Liver (tissue), 8 donors: ENCODE measurements at regions not wholly inside any gene's neighbourhood (a gene's known extent, or its start where the extent isn't known, plus 50 kb on each side); places are given as distances from the start of the nearest gene placed in this dataset.

Experiments
- DNase-seq: peaks from one replicate; pipeline ENCODE4 v3.0.0-alpha.2; 2017; ENCODE audit warnings: low spot score
- H3K27ac ChIP-seq, 2 donors: one replicate each; pipeline ENCODE4 v1.7.0; 2013; ENCODE audit warnings: inconsistent platforms in 2 of 2, low read length in 2 of 2, control low read depth in 1 of 2, low read depth in 1 of 2, mild to moderate bottlenecking in 1 of 2
- H3K27me3 ChIP-seq, 4 donors: one replicate each; pipeline versions ENCODE4 v1.6.1 to v1.7.0; 2013; ENCODE audit warnings: low read length in 3 of 4, inconsistent platforms in 1 of 4, mild to moderate bottlenecking in 1 of 4, moderate library complexity in 1 of 4; ENCODE audit not compliant: control insufficient read depth in 4 of 4, insufficient read depth in 4 of 4
- H3K36me3 ChIP-seq, 4 donors: one replicate each; pipeline versions ENCODE4 v1.6.1 to v1.7.0; 2013; ENCODE audit warnings: low read length in 3 of 4, mild to moderate bottlenecking in 3 of 4, low read depth in 1 of 4, moderate library complexity in 1 of 4; ENCODE audit not compliant: control insufficient read depth in 4 of 4, insufficient read depth in 3 of 4
- H3K4me1 ChIP-seq, 4 donors: one replicate each; pipeline versions ENCODE4 v1.6.1 to v1.7.0; 2013; ENCODE audit warnings: low read length in 3 of 4, mild to moderate bottlenecking in 3 of 4, moderate library complexity in 1 of 4; ENCODE audit not compliant: control insufficient read depth in 4 of 4, insufficient read depth in 4 of 4
- H3K4me3 ChIP-seq, 3 donors: one replicate each; pipeline versions ENCODE4 v1.6.1 to v1.7.0; 2013; ENCODE audit warnings: low read length in 3 of 3, control low read depth in 1 of 3, low read depth in 1 of 3, mild to moderate bottlenecking in 1 of 3
- H3K9ac ChIP-seq, 2 donors: one replicate each; pipeline ENCODE4 v1.7.0; 2013; ENCODE audit warnings: low read length in 2 of 2, mild to moderate bottlenecking in 2 of 2, moderate library complexity in 2 of 2, control low read depth in 1 of 2, low read depth in 1 of 2
- H3K9me3 ChIP-seq, 4 donors: one replicate each; pipeline versions ENCODE4 v1.6.1 to v1.7.0; 2013; ENCODE audit warnings: low read length in 3 of 4; ENCODE audit not compliant: control insufficient read depth in 4 of 4
- ATF3 ChIP-seq: IDR thresholded peaks from 2 replicates; pipeline ENCODE4 v1.6.1; 2016; ENCODE audit warnings: antibody characterized with exemption
- CTCF ChIP-seq: fragments of 150-350 bp; IDR thresholded peaks from 2 replicates; pipeline ENCODE4 v1.5.1; 2017; ENCODE audit warnings: improper control_type of control experiment, low read depth, low read length; ENCODE audit not compliant: missing input control
- EGR1 ChIP-seq, 2 donors: IDR thresholded peaks; 2 replicates each; pipeline ENCODE4 v1.6.1; 2016 to 2018; ENCODE audit warnings: antibody characterized with exemption in 2 of 2, low read depth in 2 of 2
- FOXA1 ChIP-seq: IDR thresholded peaks from 2 replicates; pipeline ENCODE4 v1.6.1; 2016; ENCODE audit warnings: antibody characterized with exemption
- FOXA2 ChIP-seq: IDR thresholded peaks from 2 replicates; pipeline ENCODE4 v1.6.1; 2016; ENCODE audit warnings: antibody characterized with exemption
- GABPA ChIP-seq, 2 donors: IDR thresholded peaks in 1 of 2; conservative IDR thresholded peaks in 1 of 2; 2 replicates each; pipeline ENCODE4 v1.6.1; 2016; ENCODE audit warnings: antibody characterized with exemption in 2 of 2, mild to moderate bottlenecking in 1 of 2, moderate library complexity in 1 of 2
- HNF4A ChIP-seq, 2 donors: conservative IDR thresholded peaks; 2 replicates each; pipeline ENCODE4 v1.6.1; 2016; ENCODE audit warnings: antibody characterized with exemption in 2 of 2, mild to moderate bottlenecking in 2 of 2
- HNF4G ChIP-seq: IDR thresholded peaks from 2 replicates; pipeline ENCODE4 v1.6.1; 2016; ENCODE audit warnings: antibody characterized with exemption
- JUND ChIP-seq, 2 donors: IDR thresholded peaks; 2 replicates each; pipeline ENCODE4 v1.6.1; 2016; ENCODE audit warnings: antibody characterized with exemption in 2 of 2
- MAX ChIP-seq: IDR thresholded peaks from 2 replicates; pipeline ENCODE4 v1.6.1; 2016; ENCODE audit warnings: antibody characterized with exemption
- NR2F2 ChIP-seq: IDR thresholded peaks from 2 replicates; pipeline ENCODE4 v1.6.1; 2016; ENCODE audit warnings: antibody characterized with exemption
- RAD21 ChIP-seq, 2 donors: IDR thresholded peaks; 2 replicates each; pipeline ENCODE4 v1.6.1; 2016; ENCODE audit warnings: antibody characterized with exemption in 2 of 2, mild to moderate bottlenecking in 2 of 2
- REST ChIP-seq: IDR thresholded peaks from 2 replicates; pipeline ENCODE4 v1.6.1; 2016; ENCODE audit warnings: antibody characterized with exemption, mild to moderate bottlenecking
- RXRA ChIP-seq, 2 donors: IDR thresholded peaks; 2 replicates each; pipeline ENCODE4 v1.6.1; 2017 to 2018; ENCODE audit warnings: antibody characterized with exemption in 2 of 2, mild to moderate bottlenecking in 1 of 2
- SP1 ChIP-seq: IDR thresholded peaks from 2 replicates; pipeline ENCODE4 v1.6.1; 2018; ENCODE audit warnings: antibody characterized with exemption, mild to moderate bottlenecking
- TAF1 ChIP-seq: conservative IDR thresholded peaks from 2 replicates; pipeline ENCODE4 v1.6.1; 2016; ENCODE audit warnings: antibody characterized with exemption, mild to moderate bottlenecking
- YY1 ChIP-seq: IDR thresholded peaks from 2 replicates; pipeline ENCODE4 v1.6.1; 2016; ENCODE audit warnings: antibody characterized with exemption, mild to moderate bottlenecking
- ZBTB33 ChIP-seq: IDR thresholded peaks from 2 replicates; pipeline ENCODE4 v1.6.1; 2016; ENCODE audit warnings: antibody characterized with exemption
- WGBS: extraction: QIAGEN DNeasy Blood & Tissue Kit; methylation state at CpG from one replicate; pipeline ENCODE4 v1.1.7; 2013; 5-methylcytosine and 5-hydroxymethylcytosine counted together
- donor health status: healthy.
- donor health status: healthy.
- donor health status: healthy.
- donor health status: healthy.
- donor health status: healthy.

- no peak for TF ChIP-seq REST
- no peak for TF ChIP-seq ATF3
- no peak for TF ChIP-seq HNF4A (conservative IDR thresholded peaks at IDR 0.05)
- no peak for TF ChIP-seq MAX
Measured at GRCh38 chr11:128234143-128234542, 353.2 kb downstream of the ETS1 start (continued).

- 77% methylated on average over 5 of the region's 5 CpGs for WGBS
- TF ChIP-seq YY1 (no peak), ZBTB33 (no peak), ATF3 (no peak), EGR1 (IDR thresholded peaks at IDR 0.05; ENCODE audit: low read depth in 2 of 2) (no peak), RXRA (IDR thresholded peaks at IDR 0.05) (no peak), NR2F2 (no peak), GABPA (IDR thresholded peaks at IDR 0.05 in 1 of 2, conservative IDR thresholded peaks at IDR 0.05 in 1 of 2) (no peak), CTCF (no peak), TAF1 (no peak), JUND (IDR thresholded peaks at IDR 0.05) (no peak), FOXA1 (no peak), HNF4G (no peak), MAX (no peak), SP1 (no peak), FOXA2 (no peak), REST (no peak), HNF4A (conservative IDR thresholded peaks at IDR 0.05) (no peak), RAD21 (IDR thresholded peaks at IDR 0.05) (no peak)
- no peaks in the 10 kb centered on the region for H3K36me3 ChIP-seq
- no peaks in the 10 kb centered on the region for H3K27me3 ChIP-seq
- H3K27ac ChIP-seq = no peak overlapping the region
- H3K9me3 ChIP-seq = no peaks in the 10 kb centered on the region
- H3K4me1 ChIP-seq = peaks cover 0 to 2% (median 0%) of the 10 kb centered on the region in 4 donors
- H3K9ac ChIP-seq = no peak overlapping the region
- no peak overlapping the region for H3K4me3 ChIP-seq
- no peak for DNase-seq
Measured at GRCh38 chr11:128232588-128232987, 354.8 kb downstream of the ETS1 start.
